Cardiac fibroblast (primary cell): ENCODE measurements at regions not wholly inside any gene's neighbourhood (a gene's known extent, or its start where the extent isn't known, plus 50 kb on each side); places are given as distances from the start of the nearest gene placed in this dataset.

ENCODE experiments used
- DNase-seq, 2 donors: peaks; one replicate each; pipeline versions ENCODE4 v3.0.0 to v3.0.0-alpha.2; 2010; ENCODE audit warnings: low read depth in 2 of 2
- H3K4me3 ChIP-seq, 2 donors: replicated peaks in 1 of 2; 1 replicate in 1 of 2; 2 replicates in 1 of 2; pipeline ENCODE4 v1.5.1; 2011; ENCODE audit warnings: low read depth in 2 of 2, low read length in 2 of 2, mild to moderate bottlenecking in 2 of 2, moderate library complexity in 1 of 2
- CTCF ChIP-seq: IDR thresholded peaks from one replicate; pipeline ENCODE4 v1.5.1; 2011; ENCODE audit warnings: low read depth, mild to moderate bottlenecking, low read length, inconsistent platforms

DNA sequence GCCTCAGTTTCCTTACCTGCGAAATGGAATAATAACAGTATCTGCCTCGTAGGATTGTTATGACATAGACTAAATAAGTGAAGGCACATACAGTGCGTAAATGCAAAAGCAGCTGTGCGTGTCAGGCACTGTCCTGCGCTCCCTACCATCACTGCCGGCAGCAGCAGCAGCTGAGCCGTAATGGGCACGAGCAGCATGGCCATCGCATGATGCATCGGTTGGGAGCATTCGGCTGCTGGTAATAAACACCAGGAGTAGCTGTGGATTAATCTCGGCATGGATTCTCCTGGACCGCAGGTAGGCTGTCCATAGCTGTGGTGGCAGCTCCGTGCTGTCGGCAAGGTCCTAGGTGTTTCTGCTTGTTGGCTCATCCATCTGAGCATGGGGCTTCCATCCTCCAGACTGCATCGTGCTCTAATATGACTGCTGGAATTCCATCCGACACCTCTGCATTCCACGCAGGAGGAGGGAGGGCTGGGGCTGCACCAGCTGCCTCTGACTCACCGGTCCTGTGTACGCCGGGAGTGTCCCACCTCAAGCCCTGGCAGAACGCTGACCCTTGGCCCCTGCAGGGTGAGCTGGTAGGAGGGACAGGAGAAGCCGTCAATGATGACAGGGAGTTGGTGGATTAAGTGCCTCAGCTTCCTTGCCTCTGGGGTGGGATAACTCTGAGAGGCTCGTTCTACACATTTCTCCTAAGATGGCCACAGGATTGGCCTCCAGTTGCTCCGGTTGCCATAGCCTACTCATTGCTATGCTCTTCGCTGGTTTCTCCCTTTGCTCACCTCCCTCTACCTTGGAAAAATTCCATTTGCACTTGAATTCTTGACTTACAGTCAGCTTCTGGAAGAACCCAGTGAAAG lies 100.9 kb upstream of the PMEPA1 start:
- TF ChIP-seq CTCF: no peak
- no peak for DNase-seq
- H3K4me3 ChIP-seq: no peak overlapping the region

GRCh38 chr20:57809661-57810172 lies 99.9 kb upstream of the PMEPA1 start:
- H3K4me3 ChIP-seq: no peak overlapping the region
- DNase-seq: no peak
- TF ChIP-seq CTCF: no peak

DNA sequence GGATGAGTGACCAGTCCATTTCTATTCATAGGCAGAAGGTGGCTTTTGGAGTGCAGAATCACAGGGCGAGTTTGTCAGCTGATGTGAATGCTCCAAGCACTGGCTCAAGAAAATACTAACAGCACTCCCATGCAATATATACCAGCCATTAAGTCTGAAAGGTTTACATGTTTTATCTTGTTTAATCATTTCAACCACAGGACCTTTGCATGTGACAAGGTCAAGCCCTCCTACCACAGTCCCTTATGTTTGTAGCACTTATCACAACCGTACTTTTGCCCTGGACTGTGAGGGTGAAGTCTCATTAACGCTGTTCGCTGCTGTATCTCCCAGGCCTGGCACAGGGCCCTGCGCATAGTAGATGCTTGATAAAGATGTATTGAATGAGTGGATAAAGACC lies 99.3 kb upstream of the PMEPA1 start:
- no peak for TF ChIP-seq CTCF
- no peak overlapping the region for H3K4me3 ChIP-seq
- no peak for DNase-seq

- TF ChIP-seq CTCF: no peak
- no peak for DNase-seq
- H3K4me3 ChIP-seq: no peak overlapping the region
These were observed 98.7 kb upstream of the PMEPA1 start for GRCh38 chr20:57808264-57809070.

- no peak for TF ChIP-seq CTCF
- no peak overlapping the region for H3K4me3 ChIP-seq
- DNase-seq: no peak
These were observed 97.8 kb upstream of the PMEPA1 start for GRCh38 chr20:57807401-57808263.

GRCh38 chr20:57806975-57807374 lies 97.2 kb upstream of the PMEPA1 start:
- DNase-seq: no peak
- TF ChIP-seq CTCF: no peak
- H3K4me3 ChIP-seq: no peak overlapping the region
